ENCODE measurements at regions not wholly inside any gene's neighbourhood (a gene's known extent, or its start where the extent isn't known, plus 50 kb on each side); places are given as distances from the start of the nearest gene placed in this dataset.

DNA sequence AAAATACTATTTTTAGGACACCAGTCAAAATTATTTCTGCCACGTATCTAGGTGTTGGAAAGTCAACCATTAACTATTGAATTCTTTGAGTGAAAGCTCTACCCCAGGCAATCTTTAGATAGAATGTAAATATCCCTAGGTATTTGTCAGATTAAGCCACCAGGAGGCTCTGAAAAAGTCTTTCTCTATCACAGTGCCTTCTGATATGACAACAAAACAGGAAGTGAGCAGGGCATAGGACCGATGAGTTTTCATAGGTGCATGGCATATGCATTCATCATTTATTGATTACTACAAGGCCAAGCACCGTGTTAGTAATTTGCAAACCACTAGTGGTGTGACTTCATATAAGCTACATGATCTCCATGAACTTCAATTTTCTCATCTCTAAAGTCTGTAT, 333.6 kb upstream of the F9 start:
- TF ChIP-seq, protein P1, sequence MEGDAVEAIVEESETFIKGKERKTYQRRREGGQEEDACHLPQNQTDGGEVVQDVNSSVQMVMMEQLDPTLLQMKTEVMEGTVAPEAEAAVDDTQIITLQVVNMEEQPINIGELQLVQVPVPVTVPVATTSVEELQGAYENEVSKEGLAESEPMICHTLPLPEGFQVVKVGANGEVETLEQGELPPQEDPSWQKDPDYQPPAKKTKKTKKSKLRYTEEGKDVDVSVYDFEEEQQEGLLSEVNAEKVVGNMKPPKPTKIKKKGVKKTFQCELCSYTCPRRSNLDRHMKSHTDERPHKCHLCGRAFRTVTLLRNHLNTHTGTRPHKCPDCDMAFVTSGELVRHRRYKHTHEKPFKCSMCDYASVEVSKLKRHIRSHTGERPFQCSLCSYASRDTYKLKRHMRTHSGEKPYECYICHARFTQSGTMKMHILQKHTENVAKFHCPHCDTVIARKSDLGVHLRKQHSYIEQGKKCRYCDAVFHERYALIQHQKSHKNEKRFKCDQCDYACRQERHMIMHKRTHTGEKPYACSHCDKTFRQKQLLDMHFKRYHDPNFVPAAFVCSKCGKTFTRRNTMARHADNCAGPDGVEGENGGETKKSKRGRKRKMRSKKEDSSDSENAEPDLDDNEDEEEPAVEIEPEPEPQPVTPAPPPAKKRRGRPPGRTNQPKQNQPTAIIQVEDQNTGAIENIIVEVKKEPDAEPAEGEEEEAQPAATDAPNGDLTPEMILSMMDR (conservative IDR thresholded peaks at IDR 0.05): no peak
- TF ChIP-seq EZH2 (IDR thresholded peaks at IDR 0.05; ENCODE audit: low read depth): no peak
